Endothelial cell of umbilical vein (primary cell): ENCODE measurements at regions not wholly inside any gene's neighbourhood (a gene's known extent, or its start where the extent isn't known, plus 50 kb on each side); places are given as distances from the start of the nearest gene placed in this dataset.

Experiments used
- BruUV-seq: library from RNA; stranded (reverse); fragments of 400-500 nt; replicated peaks from 2 replicates; lab custom pipeline; 2021; lab: Mats Ljungman, UMichigan
- CTCF ChIA-PET: fragments of 300-600, 350-600 bp; sonication (Branson Sonifier 250); formaldehyde crosslinking; loops from one replicate; lab custom pipeline; 2021; ENCODE audit warnings: antibody characterized with exemption, inconsistent platforms; lab: Charles Lee
- POLR2A ChIA-PET: fragments of 300-600, 350-600 bp; sonication (Branson Sonifier 250); formaldehyde crosslinking; loops from one replicate; lab custom pipeline; 2021; ENCODE audit warnings: antibody characterized with exemption, inconsistent platforms; lab: Charles Lee
- DNase-seq: peaks from one replicate; pipeline ENCODE4 v3.0.0-alpha.2; 2011; ENCODE audit warnings: low read depth, low spot score
- FAIRE-seq: peaks from 2 replicates; lab custom pipeline; 2011; peaks lifted over from hg19 to GRCh38; lab: Jason Lieb, UNC
- H2AFZ ChIP-seq: 2 replicates; pipeline ENCODE4 v1.6.0; 2012; ENCODE audit warnings: low read depth, low read length, control low read depth, inconsistent platforms
- H3K27ac ChIP-seq: 2 replicates; pipeline ENCODE4 v1.5.1; 2011; ENCODE audit warnings: low read depth, mild to moderate bottlenecking, control low read depth, low read length, moderate library complexity; ENCODE audit not compliant: insufficient read depth
- H3K27me3 ChIP-seq, 2 experiments: 2 replicates each; pipeline versions ENCODE4 v1.6.0 to v1.6.1; 2011; ENCODE audit warnings: low read length in 2 of 2, mixed read lengths in 1 of 2; ENCODE audit not compliant: control insufficient read depth in 2 of 2, insufficient read depth in 2 of 2
- H3K36me3 ChIP-seq, 2 experiments: 2 replicates in 1 of 2; 3 replicates in 1 of 2; pipeline ENCODE4 v1.5.1; 2011; ENCODE audit warnings: low read length in 2 of 2, mild to moderate bottlenecking in 1 of 2, moderate library complexity in 1 of 2; ENCODE audit not compliant: control insufficient read depth in 2 of 2, insufficient read depth in 2 of 2; ENCODE audit errors: extremely low read depth in 1 of 2
- H3K4me1 ChIP-seq: 3 replicates; pipeline ENCODE4 v1.5.1; 2011; ENCODE audit warnings: mild to moderate bottlenecking, low read length; ENCODE audit not compliant: control insufficient read depth, insufficient read depth; ENCODE audit errors: extremely low read depth
- H3K4me2 ChIP-seq: 2 replicates; pipeline ENCODE4 v1.6.1; 2011; ENCODE audit warnings: low read length, control low read depth, mixed read lengths; ENCODE audit not compliant: insufficient read depth
- H3K4me3 ChIP-seq, 3 experiments: fragments of 200-600 bp in 1 of 3; sonication (generic), shearing (Covaris generic) in 1 of 3; replicated peaks in 1 of 3; 2 replicates each; pipeline ENCODE4 v1.5.1; 2011 to 2016; ENCODE audit warnings: control low read depth in 3 of 3, low read length in 3 of 3, mild to moderate bottlenecking in 2 of 3, inconsistent platforms in 1 of 3, low read depth in 1 of 3, moderate library complexity in 1 of 3; ENCODE audit not compliant: insufficient read depth in 1 of 3
- H3K79me2 ChIP-seq: 2 replicates; pipeline ENCODE4 v1.6.0; 2012; ENCODE audit warnings: low read length, inconsistent platforms; ENCODE audit not compliant: control insufficient read depth, insufficient read depth
- H3K9ac ChIP-seq: replicated peaks from 2 replicates; pipeline ENCODE3; 2011; ENCODE audit warnings: low read length, control low read depth; ENCODE audit not compliant: insufficient read depth; ENCODE audit errors: extremely low read depth
- H3K9me1 ChIP-seq: replicated peaks from 3 replicates; pipeline ENCODE4 v1.6.0; 2011; ENCODE audit warnings: mild to moderate bottlenecking, low read length; ENCODE audit not compliant: control insufficient read depth, insufficient read depth; ENCODE audit errors: extremely low read depth
- H3K9me3 ChIP-seq: replicated peaks from 2 replicates; pipeline ENCODE4 v1.5.1; 2012; ENCODE audit warnings: low read length, inconsistent platforms; ENCODE audit not compliant: control insufficient read depth, insufficient read depth
- H4K20me1 ChIP-seq: replicated peaks from 2 replicates; pipeline ENCODE3; 2011; ENCODE audit warnings: mild to moderate bottlenecking, low read length; ENCODE audit not compliant: control insufficient read depth, insufficient read depth; ENCODE audit errors: extremely low read depth
- EZH2 ChIP-seq: IDR thresholded peaks from 2 replicates; pipeline ENCODE4 v1.6.1; 2012; ENCODE audit warnings: borderline replicate concordance, low read depth, mild to moderate bottlenecking, moderate library complexity, low read length, inconsistent platforms; ENCODE audit not compliant: severe bottlenecking
- FOS ChIP-seq: IDR thresholded peaks from 2 replicates; pipeline ENCODE4 v1.6.1; 2011; ENCODE audit warnings: mild to moderate bottlenecking, low read length, moderate library complexity, borderline replicate concordance; ENCODE audit not compliant: insufficient read depth
- GATA2 ChIP-seq: IDR thresholded peaks from 2 replicates; pipeline ENCODE4 v1.7.0; 2011; ENCODE audit warnings: low read depth, mild to moderate bottlenecking, moderate library complexity, mixed read lengths, low read length; ENCODE audit not compliant: insufficient read length, insufficient read depth
- JUN ChIP-seq: IDR thresholded peaks from 2 replicates; pipeline ENCODE4 v1.6.1; 2011; ENCODE audit warnings: borderline replicate concordance, low read depth; ENCODE audit not compliant: insufficient read length, insufficient read depth
- MYC ChIP-seq: IDR thresholded peaks from one replicate; pipeline ENCODE4 v1.6.1; 2011; ENCODE audit warnings: mild to moderate bottlenecking, low read depth, low read length
- POLR2A ChIP-seq: IDR thresholded peaks from 2 replicates; pipeline ENCODE4 v1.6.1; 2012; ENCODE audit warnings: low read depth, mild to moderate bottlenecking, control low read depth, low read length
- POLR2AphosphoS5 ChIP-seq: IDR thresholded peaks from 2 replicates; pipeline ENCODE4 v1.6.1; 2012; ENCODE audit warnings: low read depth, mild to moderate bottlenecking, control low read depth, low read length, moderate library complexity; ENCODE audit not compliant: insufficient read depth
- dilution Hi-C: fragments of 300-500 bp; cut with MboI; formaldehyde crosslinking; loops from one replicate; pipeline ENCODE4 v1.15.0; 2019; ENCODE audit warnings: low sequenced_read_pairs; ENCODE audit not compliant: extremely low pct_ligation_motif_present
- intact Hi-C: fragments of 100-400 bp; cut with micrococcal nuclease; formaldehyde crosslinking; loops from one replicate; pipeline ENCODE4 v1.10.0; 2022
- TF ChIP-seq, protein P1 (sequence below), 2 donors: IDR thresholded peaks; 1 replicate in 1 of 2; 2 replicates in 1 of 2; pipeline ENCODE4 v1.5.1; 2011; ENCODE audit warnings: low read length in 2 of 2, mild to moderate bottlenecking in 2 of 2, moderate library complexity in 2 of 2, control low read depth in 1 of 2, inconsistent platforms in 1 of 2, low read depth in 1 of 2; ENCODE audit not compliant: insufficient read depth in 1 of 2; ENCODE audit errors: extremely low read depth in 1 of 2
- TF ChIP-seq, protein P2 (sequence below): IDR thresholded peaks from 2 replicates; pipeline ENCODE4 v1.6.1; 2011; ENCODE audit not compliant: insufficient read depth, insufficient read length

DNA sequence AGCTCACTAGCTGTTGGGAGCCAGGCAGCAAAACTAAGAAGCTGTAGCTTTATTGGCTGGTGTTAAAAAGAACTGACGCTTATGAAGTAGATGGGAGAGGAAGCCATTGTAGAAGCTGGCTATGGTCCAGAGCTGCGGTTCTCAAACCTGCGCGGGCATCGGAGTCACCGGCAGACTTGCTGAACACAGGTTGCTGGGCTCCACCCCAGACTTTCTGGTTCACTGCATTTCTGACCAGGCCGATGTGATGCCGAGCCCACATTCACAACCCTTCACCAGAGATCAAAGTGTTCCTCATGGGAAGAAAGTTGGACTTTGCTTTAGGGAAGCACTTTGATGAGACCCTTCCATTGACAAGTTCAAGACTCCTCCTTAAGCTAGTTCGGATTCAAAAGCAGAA lies 231.6 kb downstream of the QKI start:
- FAIRE-seq, result no peak
- ChIA-PET CTCF (no interaction called here), POLR2A (no interaction called here)
- Histone ChIP-seq H2AFZ (no peak overlapping the region), H3K4me2 (no peak overlapping the region), H3K27ac (no peak overlapping the region), H3K4me1 (no peaks in the 10 kb centered on the region), H3K79me2 (no peaks in the 10 kb centered on the region), H3K9ac (no peak overlapping the region), H4K20me1 (no peaks in the 10 kb centered on the region), H3K4me3 (no peak overlapping the region), H3K27me3 (no peaks in the 10 kb centered on the region), H3K9me1 (no peaks in the 10 kb centered on the region), H3K36me3 (no peaks in the 10 kb centered on the region), H3K9me3 (no peaks in the 10 kb centered on the region)
- no peak for DNase-seq
- intact Hi-C loops (no loop called here), dilution Hi-C loops (no loop called here)
- no TSS peak for BruUV-seq
- no peak for TF ChIP-seq EZH2
- TF ChIP-seq GATA2, result no peak
- no peak for TF ChIP-seq POLR2A
- TF ChIP-seq FOS, result no peak
- TF ChIP-seq, protein P1, sequence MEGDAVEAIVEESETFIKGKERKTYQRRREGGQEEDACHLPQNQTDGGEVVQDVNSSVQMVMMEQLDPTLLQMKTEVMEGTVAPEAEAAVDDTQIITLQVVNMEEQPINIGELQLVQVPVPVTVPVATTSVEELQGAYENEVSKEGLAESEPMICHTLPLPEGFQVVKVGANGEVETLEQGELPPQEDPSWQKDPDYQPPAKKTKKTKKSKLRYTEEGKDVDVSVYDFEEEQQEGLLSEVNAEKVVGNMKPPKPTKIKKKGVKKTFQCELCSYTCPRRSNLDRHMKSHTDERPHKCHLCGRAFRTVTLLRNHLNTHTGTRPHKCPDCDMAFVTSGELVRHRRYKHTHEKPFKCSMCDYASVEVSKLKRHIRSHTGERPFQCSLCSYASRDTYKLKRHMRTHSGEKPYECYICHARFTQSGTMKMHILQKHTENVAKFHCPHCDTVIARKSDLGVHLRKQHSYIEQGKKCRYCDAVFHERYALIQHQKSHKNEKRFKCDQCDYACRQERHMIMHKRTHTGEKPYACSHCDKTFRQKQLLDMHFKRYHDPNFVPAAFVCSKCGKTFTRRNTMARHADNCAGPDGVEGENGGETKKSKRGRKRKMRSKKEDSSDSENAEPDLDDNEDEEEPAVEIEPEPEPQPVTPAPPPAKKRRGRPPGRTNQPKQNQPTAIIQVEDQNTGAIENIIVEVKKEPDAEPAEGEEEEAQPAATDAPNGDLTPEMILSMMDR (IDR thresholded peaks at IDR 0.05; ENCODE audit: extremely low read depth in 1 of 2, insufficient read depth in 1 of 2, low read depth in 1 of 2, low read length in 2 of 2), result no peak
- TF ChIP-seq JUN, result no peak
- no peak for TF ChIP-seq POLR2AphosphoS5
- TF ChIP-seq, protein P2, sequence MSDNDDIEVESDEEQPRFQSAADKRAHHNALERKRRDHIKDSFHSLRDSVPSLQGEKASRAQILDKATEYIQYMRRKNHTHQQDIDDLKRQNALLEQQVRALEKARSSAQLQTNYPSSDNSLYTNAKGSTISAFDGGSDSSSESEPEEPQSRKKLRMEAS, result no peak
- no peak for TF ChIP-seq MYC
